ENCODE measurements at regions not wholly inside any gene's neighbourhood (a gene's known extent, or its start where the extent isn't known, plus 50 kb on each side); places are given as distances from the start of the nearest gene placed in this dataset.

DNA sequence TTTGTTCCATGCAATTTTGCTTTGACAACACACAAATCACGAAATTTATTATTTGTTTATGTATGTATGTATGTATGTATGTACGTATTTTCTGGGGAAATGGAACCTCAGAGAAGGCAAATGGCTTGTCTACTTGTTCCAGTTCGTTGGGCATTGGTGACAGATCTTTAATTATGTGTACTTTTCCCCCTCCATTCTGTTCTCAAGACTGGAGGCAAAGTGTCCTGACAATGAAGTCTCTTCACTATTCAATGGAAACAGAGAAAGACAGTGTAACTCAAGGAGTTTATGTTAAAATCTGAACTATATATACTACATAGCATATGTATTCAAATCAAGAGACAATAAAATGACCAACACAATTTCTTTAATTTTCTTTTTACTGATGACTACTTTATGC, 245.7 kb upstream of the PTBP2 start (continued):
- TF ChIP-seq, protein P1, sequence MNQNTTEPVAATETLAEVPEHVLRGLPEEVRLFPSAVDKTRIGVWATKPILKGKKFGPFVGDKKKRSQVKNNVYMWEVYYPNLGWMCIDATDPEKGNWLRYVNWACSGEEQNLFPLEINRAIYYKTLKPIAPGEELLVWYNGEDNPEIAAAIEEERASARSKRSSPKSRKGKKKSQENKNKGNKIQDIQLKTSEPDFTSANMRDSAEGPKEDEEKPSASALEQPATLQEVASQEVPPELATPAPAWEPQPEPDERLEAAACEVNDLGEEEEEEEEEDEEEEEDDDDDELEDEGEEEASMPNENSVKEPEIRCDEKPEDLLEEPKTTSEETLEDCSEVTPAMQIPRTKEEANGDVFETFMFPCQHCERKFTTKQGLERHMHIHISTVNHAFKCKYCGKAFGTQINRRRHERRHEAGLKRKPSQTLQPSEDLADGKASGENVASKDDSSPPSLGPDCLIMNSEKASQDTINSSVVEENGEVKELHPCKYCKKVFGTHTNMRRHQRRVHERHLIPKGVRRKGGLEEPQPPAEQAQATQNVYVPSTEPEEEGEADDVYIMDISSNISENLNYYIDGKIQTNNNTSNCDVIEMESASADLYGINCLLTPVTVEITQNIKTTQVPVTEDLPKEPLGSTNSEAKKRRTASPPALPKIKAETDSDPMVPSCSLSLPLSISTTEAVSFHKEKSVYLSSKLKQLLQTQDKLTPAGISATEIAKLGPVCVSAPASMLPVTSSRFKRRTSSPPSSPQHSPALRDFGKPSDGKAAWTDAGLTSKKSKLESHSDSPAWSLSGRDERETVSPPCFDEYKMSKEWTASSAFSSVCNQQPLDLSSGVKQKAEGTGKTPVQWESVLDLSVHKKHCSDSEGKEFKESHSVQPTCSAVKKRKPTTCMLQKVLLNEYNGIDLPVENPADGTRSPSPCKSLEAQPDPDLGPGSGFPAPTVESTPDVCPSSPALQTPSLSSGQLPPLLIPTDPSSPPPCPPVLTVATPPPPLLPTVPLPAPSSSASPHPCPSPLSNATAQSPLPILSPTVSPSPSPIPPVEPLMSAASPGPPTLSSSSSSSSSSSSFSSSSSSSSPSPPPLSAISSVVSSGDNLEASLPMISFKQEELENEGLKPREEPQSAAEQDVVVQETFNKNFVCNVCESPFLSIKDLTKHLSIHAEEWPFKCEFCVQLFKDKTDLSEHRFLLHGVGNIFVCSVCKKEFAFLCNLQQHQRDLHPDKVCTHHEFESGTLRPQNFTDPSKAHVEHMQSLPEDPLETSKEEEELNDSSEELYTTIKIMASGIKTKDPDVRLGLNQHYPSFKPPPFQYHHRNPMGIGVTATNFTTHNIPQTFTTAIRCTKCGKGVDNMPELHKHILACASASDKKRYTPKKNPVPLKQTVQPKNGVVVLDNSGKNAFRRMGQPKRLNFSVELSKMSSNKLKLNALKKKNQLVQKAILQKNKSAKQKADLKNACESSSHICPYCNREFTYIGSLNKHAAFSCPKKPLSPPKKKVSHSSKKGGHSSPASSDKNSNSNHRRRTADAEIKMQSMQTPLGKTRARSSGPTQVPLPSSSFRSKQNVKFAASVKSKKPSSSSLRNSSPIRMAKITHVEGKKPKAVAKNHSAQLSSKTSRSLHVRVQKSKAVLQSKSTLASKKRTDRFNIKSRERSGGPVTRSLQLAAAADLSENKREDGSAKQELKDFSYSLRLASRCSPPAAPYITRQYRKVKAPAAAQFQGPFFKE (tag by site-specific recombination; IDR thresholded peaks at IDR 0.05; ENCODE audit: borderline replicate concordance) = no peak
- TF ChIP-seq, protein P2, sequence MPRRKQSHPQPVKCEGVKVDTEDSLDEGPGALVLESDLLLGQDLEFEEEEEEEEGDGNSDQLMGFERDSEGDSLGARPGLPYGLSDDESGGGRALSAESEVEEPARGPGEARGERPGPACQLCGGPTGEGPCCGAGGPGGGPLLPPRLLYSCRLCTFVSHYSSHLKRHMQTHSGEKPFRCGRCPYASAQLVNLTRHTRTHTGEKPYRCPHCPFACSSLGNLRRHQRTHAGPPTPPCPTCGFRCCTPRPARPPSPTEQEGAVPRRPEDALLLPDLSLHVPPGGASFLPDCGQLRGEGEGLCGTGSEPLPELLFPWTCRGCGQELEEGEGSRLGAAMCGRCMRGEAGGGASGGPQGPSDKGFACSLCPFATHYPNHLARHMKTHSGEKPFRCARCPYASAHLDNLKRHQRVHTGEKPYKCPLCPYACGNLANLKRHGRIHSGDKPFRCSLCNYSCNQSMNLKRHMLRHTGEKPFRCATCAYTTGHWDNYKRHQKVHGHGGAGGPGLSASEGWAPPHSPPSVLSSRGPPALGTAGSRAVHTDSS (tag by site-specific recombination; IDR thresholded peaks at IDR 0.05) = no peak
- TF ChIP-seq, protein P3, sequence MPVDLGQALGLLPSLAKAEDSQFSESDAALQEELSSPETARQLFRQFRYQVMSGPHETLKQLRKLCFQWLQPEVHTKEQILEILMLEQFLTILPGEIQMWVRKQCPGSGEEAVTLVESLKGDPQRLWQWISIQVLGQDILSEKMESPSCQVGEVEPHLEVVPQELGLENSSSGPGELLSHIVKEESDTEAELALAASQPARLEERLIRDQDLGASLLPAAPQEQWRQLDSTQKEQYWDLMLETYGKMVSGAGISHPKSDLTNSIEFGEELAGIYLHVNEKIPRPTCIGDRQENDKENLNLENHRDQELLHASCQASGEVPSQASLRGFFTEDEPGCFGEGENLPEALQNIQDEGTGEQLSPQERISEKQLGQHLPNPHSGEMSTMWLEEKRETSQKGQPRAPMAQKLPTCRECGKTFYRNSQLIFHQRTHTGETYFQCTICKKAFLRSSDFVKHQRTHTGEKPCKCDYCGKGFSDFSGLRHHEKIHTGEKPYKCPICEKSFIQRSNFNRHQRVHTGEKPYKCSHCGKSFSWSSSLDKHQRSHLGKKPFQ (tag by site-specific recombination; IDR thresholded peaks at IDR 0.05) = no peak
- TF ChIP-seq ZFP3 (tag by site-specific recombination; IDR thresholded peaks at IDR 0.05; ENCODE audit: low read depth) (no peak), ZNF623 (tag by site-specific recombination; IDR thresholded peaks at IDR 0.05) (no peak), ZNF311 (tag by site-specific recombination; IDR thresholded peaks at IDR 0.05; ENCODE audit: borderline replicate concordance) (no peak)

DNA sequence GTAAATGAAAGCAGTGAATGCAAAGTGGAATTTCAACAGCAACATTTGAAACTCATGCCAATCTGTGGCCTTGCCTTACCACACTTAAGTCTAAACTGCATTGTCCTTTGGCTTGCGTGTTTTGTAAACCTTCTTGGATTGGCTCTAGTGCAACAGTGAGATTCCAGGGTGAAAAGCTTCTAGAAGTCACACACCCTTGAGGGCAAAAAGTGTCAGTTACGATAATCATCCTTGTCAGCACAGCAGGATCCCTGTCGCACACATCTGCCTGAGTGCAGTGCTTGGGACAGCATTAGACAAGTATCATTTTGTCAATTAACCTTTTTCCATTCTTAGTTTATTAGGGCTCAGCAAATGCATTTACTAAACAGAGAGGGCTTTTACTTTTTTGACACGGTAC, 243.4 kb upstream of the PTBP2 start:
- H3K9me3 ChIP-seq (ENCODE audit: control insufficient read depth, insufficient read depth, low read depth, low read length) = no peaks in the 10 kb centered on the region
- no peaks in the 10 kb centered on the region for H3K36me3 ChIP-seq (ENCODE audit: control insufficient read depth in 2 of 2, insufficient read depth in 1 of 2, low read length in 2 of 2)
- H3K27ac ChIP-seq (ENCODE audit: extremely low read depth, low read depth, low read length) = no peak overlapping the region
- ChIA-PET CTCF (interaction anchor here (0.7 kb wide), 1 partner anchor 29 kb away, joined by 3 read pairs; no protein-coding TSS in a partner anchor), POLR2A (no interaction called here)
- no peak overlapping the region for H3K4me3 ChIP-seq (ENCODE audit: low read depth, low read length)
- no peaks in the 10 kb centered on the region for H3K4me1 ChIP-seq (ENCODE audit: control insufficient read depth, insufficient read depth, low read length)
- TF ChIP-seq ZBTB1 (tag by site-specific recombination; IDR thresholded peaks at IDR 0.05) (no peak), ZNF830 (tag by site-specific recombination; IDR thresholded peaks at IDR 0.05; ENCODE audit: low read depth) (no peak), ZNF747 (tag by site-specific recombination; IDR thresholded peaks at IDR 0.05) (no peak), MZF1 (tag by site-specific recombination; IDR thresholded peaks at IDR 0.05; ENCODE audit: borderline replicate concordance) (no peak), ZFP3 (tag by site-specific recombination; IDR thresholded peaks at IDR 0.05; ENCODE audit: low read depth) (no peak)
- TF ChIP-seq, protein P4, sequence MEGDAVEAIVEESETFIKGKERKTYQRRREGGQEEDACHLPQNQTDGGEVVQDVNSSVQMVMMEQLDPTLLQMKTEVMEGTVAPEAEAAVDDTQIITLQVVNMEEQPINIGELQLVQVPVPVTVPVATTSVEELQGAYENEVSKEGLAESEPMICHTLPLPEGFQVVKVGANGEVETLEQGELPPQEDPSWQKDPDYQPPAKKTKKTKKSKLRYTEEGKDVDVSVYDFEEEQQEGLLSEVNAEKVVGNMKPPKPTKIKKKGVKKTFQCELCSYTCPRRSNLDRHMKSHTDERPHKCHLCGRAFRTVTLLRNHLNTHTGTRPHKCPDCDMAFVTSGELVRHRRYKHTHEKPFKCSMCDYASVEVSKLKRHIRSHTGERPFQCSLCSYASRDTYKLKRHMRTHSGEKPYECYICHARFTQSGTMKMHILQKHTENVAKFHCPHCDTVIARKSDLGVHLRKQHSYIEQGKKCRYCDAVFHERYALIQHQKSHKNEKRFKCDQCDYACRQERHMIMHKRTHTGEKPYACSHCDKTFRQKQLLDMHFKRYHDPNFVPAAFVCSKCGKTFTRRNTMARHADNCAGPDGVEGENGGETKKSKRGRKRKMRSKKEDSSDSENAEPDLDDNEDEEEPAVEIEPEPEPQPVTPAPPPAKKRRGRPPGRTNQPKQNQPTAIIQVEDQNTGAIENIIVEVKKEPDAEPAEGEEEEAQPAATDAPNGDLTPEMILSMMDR (tag by site-specific recombination; IDR thresholded peaks at IDR 0.05) = no peak
- TF ChIP-seq, protein P5, sequence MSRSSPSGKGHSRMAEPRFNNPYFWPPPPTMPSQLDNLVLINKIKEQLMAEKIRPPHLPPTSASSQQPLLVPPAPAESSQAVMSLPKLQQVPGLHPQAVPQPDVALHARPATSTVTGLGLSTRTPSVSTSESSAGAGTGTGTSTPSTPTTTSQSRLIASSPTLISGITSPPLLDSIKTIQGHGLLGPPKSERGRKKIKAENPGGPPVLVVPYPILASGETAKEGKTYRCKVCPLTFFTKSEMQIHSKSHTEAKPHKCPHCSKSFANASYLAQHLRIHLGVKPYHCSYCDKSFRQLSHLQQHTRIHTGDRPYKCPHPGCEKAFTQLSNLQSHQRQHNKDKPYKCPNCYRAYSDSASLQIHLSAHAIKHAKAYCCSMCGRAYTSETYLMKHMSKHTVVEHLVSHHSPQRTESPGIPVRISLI (tag by site-specific recombination; IDR thresholded peaks at IDR 0.05) = no peak
- TF ChIP-seq, protein P6, sequence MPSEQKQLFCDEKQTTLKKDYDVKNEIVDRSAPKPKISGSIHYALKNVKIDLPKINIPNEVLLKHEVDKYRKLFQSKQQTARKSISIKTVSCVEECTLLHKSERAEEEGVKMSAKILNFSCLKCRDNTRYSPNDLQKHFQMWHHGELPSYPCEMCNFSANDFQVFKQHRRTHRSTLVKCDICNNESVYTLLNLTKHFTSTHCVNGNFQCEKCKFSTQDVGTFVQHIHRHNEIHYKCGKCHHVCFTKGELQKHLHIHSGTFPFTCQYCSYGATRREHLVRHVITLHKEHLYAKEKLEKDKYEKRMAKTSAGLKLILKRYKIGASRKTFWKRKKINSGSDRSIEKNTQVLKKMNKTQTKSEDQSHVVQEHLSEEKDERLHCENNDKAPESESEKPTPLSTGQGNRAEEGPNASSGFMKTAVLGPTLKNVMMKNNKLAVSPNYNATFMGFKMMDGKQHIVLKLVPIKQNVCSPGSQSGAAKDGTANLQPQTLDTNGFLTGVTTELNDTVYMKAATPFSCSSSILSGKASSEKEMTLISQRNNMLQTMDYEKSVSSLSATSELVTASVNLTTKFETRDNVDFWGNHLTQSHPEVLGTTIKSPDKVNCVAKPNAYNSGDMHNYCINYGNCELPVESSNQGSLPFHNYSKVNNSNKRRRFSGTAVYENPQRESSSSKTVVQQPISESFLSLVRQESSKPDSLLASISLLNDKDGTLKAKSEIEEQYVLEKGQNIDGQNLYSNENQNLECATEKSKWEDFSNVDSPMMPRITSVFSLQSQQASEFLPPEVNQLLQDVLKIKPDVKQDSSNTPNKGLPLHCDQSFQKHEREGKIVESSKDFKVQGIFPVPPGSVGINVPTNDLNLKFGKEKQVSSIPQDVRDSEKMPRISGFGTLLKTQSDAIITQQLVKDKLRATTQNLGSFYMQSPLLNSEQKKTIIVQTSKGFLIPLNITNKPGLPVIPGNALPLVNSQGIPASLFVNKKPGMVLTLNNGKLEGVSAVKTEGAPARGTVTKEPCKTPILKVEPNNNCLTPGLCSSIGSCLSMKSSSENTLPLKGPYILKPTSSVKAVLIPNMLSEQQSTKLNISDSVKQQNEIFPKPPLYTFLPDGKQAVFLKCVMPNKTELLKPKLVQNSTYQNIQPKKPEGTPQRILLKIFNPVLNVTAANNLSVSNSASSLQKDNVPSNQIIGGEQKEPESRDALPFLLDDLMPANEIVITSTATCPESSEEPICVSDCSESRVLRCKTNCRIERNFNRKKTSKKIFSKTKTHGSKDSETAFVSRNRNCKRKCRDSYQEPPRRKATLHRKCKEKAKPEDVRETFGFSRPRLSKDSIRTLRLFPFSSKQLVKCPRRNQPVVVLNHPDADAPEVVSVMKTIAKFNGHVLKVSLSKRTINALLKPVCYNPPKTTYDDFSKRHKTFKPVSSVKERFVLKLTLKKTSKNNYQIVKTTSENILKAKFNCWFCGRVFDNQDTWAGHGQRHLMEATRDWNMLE (tag by site-specific recombination; conservative IDR thresholded peaks at IDR 0.05; ENCODE audit: low read depth) = no peak
- TF ChIP-seq, protein P7, sequence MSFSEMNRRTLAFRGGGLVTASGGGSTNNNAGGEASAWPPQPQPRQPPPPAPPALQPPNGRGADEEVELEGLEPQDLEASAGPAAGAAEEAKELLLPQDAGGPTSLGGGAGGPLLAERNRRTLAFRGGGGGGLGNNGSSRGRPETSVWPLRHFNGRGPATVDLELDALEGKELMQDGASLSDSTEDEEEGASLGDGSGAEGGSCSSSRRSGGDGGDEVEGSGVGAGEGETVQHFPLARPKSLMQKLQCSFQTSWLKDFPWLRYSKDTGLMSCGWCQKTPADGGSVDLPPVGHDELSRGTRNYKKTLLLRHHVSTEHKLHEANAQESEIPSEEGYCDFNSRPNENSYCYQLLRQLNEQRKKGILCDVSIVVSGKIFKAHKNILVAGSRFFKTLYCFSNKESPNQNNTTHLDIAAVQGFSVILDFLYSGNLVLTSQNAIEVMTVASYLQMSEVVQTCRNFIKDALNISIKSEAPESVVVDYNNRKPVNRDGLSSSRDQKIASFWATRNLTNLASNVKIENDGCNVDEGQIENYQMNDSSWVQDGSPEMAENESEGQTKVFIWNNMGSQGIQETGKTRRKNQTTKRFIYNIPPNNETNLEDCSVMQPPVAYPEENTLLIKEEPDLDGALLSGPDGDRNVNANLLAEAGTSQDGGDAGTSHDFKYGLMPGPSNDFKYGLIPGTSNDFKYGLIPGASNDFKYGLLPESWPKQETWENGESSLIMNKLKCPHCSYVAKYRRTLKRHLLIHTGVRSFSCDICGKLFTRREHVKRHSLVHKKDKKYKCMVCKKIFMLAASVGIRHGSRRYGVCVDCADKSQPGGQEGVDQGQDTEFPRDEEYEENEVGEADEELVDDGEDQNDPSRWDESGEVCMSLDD (tag by site-specific recombination; IDR thresholded peaks at IDR 0.05) = no peak

Data from HEK293 (cell line).